Natural killer cell (primary cell): ENCODE measurements at regions not wholly inside any gene's neighbourhood (a gene's known extent, or its start where the extent isn't known, plus 50 kb on each side); places are given as distances from the start of the nearest gene placed in this dataset.

ENCODE experiments used
- ATAC-seq, 3 donors: fragments of 150-1000 bp in 2 of 3; fragments of 200-7000 bp in 1 of 3; cut with Tn5 transposase; 1 replicate in 1 of 3; 2 replicates in 2 of 3; pipeline ENCODE4 v1.10.0; 2021; ENCODE audit warnings: mild to moderate bottlenecking in 2 of 3, moderate library complexity in 2 of 3
- DNase-seq, 2 donors: peaks; one replicate each; pipeline versions ENCODE4 v3.0.0 to v3.0.0-alpha.2; 2013 to 2021; ENCODE audit warnings: mixed read lengths in 1 of 2
- H3K27ac ChIP-seq: one replicate; pipeline ENCODE4 v1.5.1; 2013; ENCODE audit warnings: mild to moderate bottlenecking, low read length
- H3K27me3 ChIP-seq: one replicate; pipeline ENCODE4 v1.6.1; 2013; ENCODE audit warnings: low read length; ENCODE audit not compliant: control insufficient read depth, insufficient read depth
- H3K36me3 ChIP-seq: one replicate; pipeline ENCODE4 v1.6.1; 2013; ENCODE audit warnings: low read length; ENCODE audit not compliant: control insufficient read depth, insufficient read depth
- H3K4me1 ChIP-seq: one replicate; pipeline ENCODE4 v1.6.1; 2013; ENCODE audit warnings: low read length; ENCODE audit not compliant: control insufficient read depth, insufficient read depth
- H3K4me3 ChIP-seq: one replicate; pipeline ENCODE4 v1.5.1; 2013; ENCODE audit warnings: low read length
- H3K9me3 ChIP-seq: one replicate; pipeline ENCODE4 v1.6.1; 2013; ENCODE audit warnings: low read length; ENCODE audit not compliant: control insufficient read depth, insufficient read depth
- H3K27ac Mint-ChIP-seq, 2 donors: one replicate each; pipeline ENCODE4 v1.8.0; 2022; ENCODE audit warnings: mild to moderate bottlenecking in 2 of 2, mixed read lengths in 2 of 2, moderate library complexity in 1 of 2
- H3K27me3 Mint-ChIP-seq, 2 donors: one replicate each; pipeline ENCODE4 v1.8.0; 2022; ENCODE audit warnings: low read depth in 2 of 2, mixed read lengths in 2 of 2
- H3K36me3 Mint-ChIP-seq: one replicate; pipeline ENCODE4 v1.8.0; 2022; ENCODE audit warnings: mixed read lengths
- H3K4me1 Mint-ChIP-seq, 2 donors: one replicate each; pipeline ENCODE4 v1.8.0; 2022; ENCODE audit warnings: mixed read lengths in 2 of 2
- H3K4me3 Mint-ChIP-seq: one replicate; pipeline ENCODE4 v1.8.0; 2022; ENCODE audit warnings: mild to moderate bottlenecking, moderate library complexity, mixed read lengths
- H3K9me3 Mint-ChIP-seq, 2 donors: one replicate each; pipeline ENCODE4 v1.8.0; 2022; ENCODE audit warnings: mixed read lengths in 2 of 2
- CTCF ChIP-seq: fragments of 200-600 bp; IDR thresholded peaks from one replicate; pipeline ENCODE4 v1.8.0; 2022; ENCODE audit warnings: antibody characterized with exemption
- WGBS: methylation state at CpG from one replicate; pipeline ENCODE4 v1.1.7; 2013; ENCODE audit warnings: missing lambda C conversion rate; ENCODE audit not compliant: insufficient coverage; 5-methylcytosine and 5-hydroxymethylcytosine counted together
- intact Hi-C: fragments of 100-400 bp; cut with micrococcal nuclease; formaldehyde crosslinking; loops from one replicate; pipeline ENCODE4 v1.14.2; 2022

GRCh38 chr5:3987867-3988266 lies 392.2 kb downstream of the IRX1 start:
- H3K4me3 ChIP-seq, result no peak overlapping the region
- DNase-seq (no peak), ATAC-seq (no peak)
- no peaks in the 10 kb centered on the region for H3K36me3 ChIP-seq
- Mint-ChIP-seq H3K27me3 (peaks cover 0 to 4% of the 10 kb centered on the region in 2 donors), H3K9me3 (peaks cover 0 to 7% of the 10 kb centered on the region in 2 donors), H3K27ac (no peak overlapping the region), H3K4me3 (no peak overlapping the region), H3K4me1 (peaks cover 0 to 8% of the 10 kb centered on the region in 2 donors), H3K36me3 (no peaks in the 10 kb centered on the region)
- H3K9me3 ChIP-seq, result peaks cover 7% of the 10 kb centered on the region
- no peaks in the 10 kb centered on the region for H3K4me1 ChIP-seq
- WGBS, result 95% methylated on average over 4 of the region's 4 CpGs
- H3K27ac ChIP-seq, result no peak overlapping the region
- no peak for TF ChIP-seq CTCF
- intact Hi-C loops, result no loop called here
- H3K27me3 ChIP-seq, result no peaks in the 10 kb centered on the region

GRCh38 chr5:3993856-3994473 lies 398.3 kb downstream of the IRX1 start:
- H3K27ac Mint-ChIP-seq, result no peak overlapping the region
- Histone ChIP-seq H3K36me3 (no peaks in the 10 kb centered on the region), H3K27me3 (no peaks in the 10 kb centered on the region), H3K4me3 (no peak overlapping the region), H3K9me3 (peaks cover 7% of the 10 kb centered on the region), H3K27ac (no peak overlapping the region), H3K4me1 (no peaks in the 10 kb centered on the region)
- peaks cover 6 to 18% of the 10 kb centered on the region in 2 donors for H3K4me1 Mint-ChIP-seq
- DNase-seq (no peak), ATAC-seq (no peak)
- no peak overlapping the region for H3K4me3 Mint-ChIP-seq
- 69% methylated on average over 14 of the region's 14 CpGs for WGBS
- peaks cover 0 to 4% of the 10 kb centered on the region in 2 donors for H3K9me3 Mint-ChIP-seq
- intact Hi-C loops, result no loop called here
- H3K27me3 Mint-ChIP-seq, result no peaks in the 10 kb centered on the region
- H3K36me3 Mint-ChIP-seq, result no peaks in the 10 kb centered on the region
- no peak for TF ChIP-seq CTCF

- no peak overlapping the region for H3K27ac Mint-ChIP-seq
- no peak for DNase-seq
- no peak for ATAC-seq
These were observed 399.0 kb downstream of the IRX1 start for GRCh38 chr5:3994628-3995027.

More at GRCh38 chr5:3994628-3995027, 399.0 kb downstream of the IRX1 start:
- no peak for TF ChIP-seq CTCF
- Histone ChIP-seq H3K4me1 (no peaks in the 10 kb centered on the region), H3K36me3 (no peaks in the 10 kb centered on the region), H3K27ac (no peak overlapping the region), H3K9me3 (peaks cover 7% of the 10 kb centered on the region), H3K4me3 (no peak overlapping the region), H3K27me3 (no peaks in the 10 kb centered on the region)
- Mint-ChIP-seq H3K9me3 (peaks cover 0 to 4% of the 10 kb centered on the region in 2 donors), H3K4me3 (no peak overlapping the region), H3K27me3 (peaks cover 4 to 5% of the 10 kb centered on the region in 2 donors), H3K36me3 (no peaks in the 10 kb centered on the region), H3K4me1 (peaks cover 11 to 23% of the 10 kb centered on the region in 2 donors)
- intact Hi-C loops, result no loop called here
